Fibroblast of mammary gland (primary cell): ENCODE measurements at regions not wholly inside any gene's neighbourhood (a gene's known extent, or its start where the extent isn't known, plus 50 kb on each side); places are given as distances from the start of the nearest gene placed in this dataset.

Experiments
- DNase-seq: peaks from one replicate; pipeline ENCODE4 v3.0.0-alpha.2; 2010; ENCODE audit warnings: low read depth
- H3K4me3 ChIP-seq: 2 replicates; pipeline ENCODE4 v1.5.1; 2011; ENCODE audit warnings: low read depth, mild to moderate bottlenecking, low read length, moderate library complexity; ENCODE audit not compliant: control insufficient read depth
- TF ChIP-seq, protein P1 (sequence below): conservative IDR thresholded peaks from 2 replicates; pipeline ENCODE4 v1.5.1; 2011; ENCODE audit warnings: low read depth, low read length, inconsistent platforms; ENCODE audit not compliant: control insufficient read depth, insufficient read depth

DNA sequence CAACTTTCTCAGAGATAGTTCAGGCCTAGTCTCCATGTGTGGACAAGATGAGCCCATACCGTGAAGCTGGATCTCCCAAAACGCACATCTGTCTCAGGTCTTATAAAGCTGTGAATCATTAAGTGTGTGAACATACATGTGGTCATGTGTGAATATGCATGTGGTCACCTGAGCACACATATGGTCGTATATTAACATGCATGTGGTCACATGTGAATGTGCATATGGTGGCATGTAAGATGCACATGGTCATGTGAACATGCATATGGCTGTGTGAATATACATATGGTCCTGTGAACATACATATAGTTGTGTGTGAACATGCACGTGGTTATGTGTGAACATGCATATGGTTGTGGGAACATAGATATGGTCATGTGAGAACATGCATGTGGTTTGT is 172.5 kb upstream of the PZP start:
- TF ChIP-seq, protein P1, sequence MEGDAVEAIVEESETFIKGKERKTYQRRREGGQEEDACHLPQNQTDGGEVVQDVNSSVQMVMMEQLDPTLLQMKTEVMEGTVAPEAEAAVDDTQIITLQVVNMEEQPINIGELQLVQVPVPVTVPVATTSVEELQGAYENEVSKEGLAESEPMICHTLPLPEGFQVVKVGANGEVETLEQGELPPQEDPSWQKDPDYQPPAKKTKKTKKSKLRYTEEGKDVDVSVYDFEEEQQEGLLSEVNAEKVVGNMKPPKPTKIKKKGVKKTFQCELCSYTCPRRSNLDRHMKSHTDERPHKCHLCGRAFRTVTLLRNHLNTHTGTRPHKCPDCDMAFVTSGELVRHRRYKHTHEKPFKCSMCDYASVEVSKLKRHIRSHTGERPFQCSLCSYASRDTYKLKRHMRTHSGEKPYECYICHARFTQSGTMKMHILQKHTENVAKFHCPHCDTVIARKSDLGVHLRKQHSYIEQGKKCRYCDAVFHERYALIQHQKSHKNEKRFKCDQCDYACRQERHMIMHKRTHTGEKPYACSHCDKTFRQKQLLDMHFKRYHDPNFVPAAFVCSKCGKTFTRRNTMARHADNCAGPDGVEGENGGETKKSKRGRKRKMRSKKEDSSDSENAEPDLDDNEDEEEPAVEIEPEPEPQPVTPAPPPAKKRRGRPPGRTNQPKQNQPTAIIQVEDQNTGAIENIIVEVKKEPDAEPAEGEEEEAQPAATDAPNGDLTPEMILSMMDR: no peak

DNA sequence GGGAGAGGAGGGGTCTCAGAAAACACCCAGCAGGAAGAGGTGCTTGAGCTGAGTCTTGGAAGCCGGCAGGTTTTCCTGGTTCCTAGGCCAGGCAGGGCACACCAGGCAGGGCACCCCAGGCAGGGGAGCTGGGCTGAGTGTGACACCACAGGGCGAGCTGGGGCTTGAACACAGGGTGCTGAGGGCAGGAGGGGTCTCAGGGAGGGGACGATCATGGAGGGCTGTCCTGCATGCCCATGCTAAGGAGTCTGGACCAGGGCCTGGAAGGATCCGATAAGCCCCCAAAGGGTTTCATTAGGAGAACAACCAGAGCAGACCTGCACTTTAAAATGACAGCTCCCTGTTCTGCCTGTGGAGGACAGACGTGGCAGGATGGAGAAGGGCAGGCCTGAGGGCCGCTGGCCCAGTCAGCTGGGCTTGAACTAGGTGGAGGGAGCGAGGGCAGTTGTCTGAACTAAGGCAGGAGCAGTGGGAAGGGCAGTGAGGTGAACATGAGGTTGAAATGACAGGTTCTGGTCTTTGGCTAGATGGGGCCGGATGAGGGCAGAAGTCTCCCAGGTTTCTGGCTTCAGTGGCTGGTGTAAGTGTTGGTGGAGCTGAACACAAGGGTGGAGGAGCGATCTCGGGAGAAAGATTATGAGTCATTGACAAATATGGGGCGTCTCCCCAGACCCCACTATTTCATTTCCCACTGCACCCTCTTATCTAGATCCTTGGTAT is 171.0 kb upstream of the PZP start:
- TF ChIP-seq, protein P1: no peak
- H3K4me3 ChIP-seq: no peak overlapping the region
- DNase-seq: no peak

More for the DNA sequence above, 172.5 kb upstream of the PZP start:
- no peak for DNase-seq
- no peak overlapping the region for H3K4me3 ChIP-seq

DNA sequence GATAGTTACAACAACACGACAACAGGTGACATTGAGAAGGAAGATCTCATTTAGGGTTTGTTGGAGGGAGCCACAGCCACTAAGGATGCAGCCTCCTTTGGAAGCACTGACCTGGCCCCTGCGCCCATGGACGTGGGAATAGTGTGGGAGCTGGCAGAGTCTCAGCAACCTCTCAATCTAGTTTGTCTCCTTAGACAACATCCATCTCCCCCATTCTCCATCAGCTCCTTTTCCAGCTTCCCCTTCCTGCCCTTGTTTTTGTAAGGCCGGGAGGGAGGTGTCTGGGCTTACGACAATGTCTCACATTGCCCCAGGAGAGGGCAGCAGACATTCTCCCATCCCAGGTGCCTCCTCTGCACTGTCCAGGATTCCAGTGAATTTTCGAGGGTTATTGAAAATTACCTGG is 170.2 kb upstream of the PZP start:
- no peak for DNase-seq
- H3K4me3 ChIP-seq: no peak overlapping the region
- TF ChIP-seq, protein P1: peak; percentile 23

DNA sequence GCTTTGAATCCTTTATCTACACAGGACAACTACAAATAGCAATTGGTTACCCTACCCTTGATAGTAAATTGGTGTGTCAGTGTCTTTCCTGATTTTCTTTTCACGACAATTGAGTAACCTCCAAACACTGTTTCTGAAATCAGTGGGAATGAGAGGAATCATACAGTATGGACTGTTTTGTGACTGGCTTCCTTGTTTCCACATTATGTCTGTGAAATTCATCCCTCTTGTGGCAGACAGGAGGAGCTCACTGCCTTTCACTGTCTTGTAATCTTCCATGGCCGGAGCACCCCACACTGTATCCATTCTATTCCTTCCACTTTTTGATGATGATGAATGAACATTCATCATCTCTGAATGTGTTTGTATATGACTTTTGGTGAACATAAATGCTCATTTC is 164.0 kb upstream of the PZP start:
- DNase-seq: peak; percentile 17
- TF ChIP-seq, protein P1: peak; percentile 33
- H3K4me3 ChIP-seq: no peak overlapping the region

DNA sequence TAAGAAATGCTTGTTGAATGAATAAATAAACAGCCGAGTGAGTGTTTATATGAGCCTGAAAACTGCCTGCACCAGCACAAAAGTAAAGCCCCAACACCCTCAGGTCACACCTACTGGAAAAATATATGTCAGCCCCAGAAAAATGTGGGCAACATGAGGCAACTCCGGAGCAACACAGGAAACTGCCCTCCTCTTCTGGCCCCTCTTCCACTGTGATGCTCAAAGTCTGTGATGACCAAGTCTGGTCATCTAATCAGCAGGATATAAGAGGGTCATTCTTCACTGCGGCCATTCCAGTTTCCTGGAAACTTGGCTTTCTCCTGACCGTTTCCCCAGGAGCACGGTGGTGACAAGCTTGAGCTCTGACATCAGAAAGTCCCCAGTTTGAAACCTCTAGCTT is 159.6 kb upstream of the PZP start:
- DNase-seq: no peak
- TF ChIP-seq, protein P1: no peak
- H3K4me3 ChIP-seq: no peak overlapping the region

DNA sequence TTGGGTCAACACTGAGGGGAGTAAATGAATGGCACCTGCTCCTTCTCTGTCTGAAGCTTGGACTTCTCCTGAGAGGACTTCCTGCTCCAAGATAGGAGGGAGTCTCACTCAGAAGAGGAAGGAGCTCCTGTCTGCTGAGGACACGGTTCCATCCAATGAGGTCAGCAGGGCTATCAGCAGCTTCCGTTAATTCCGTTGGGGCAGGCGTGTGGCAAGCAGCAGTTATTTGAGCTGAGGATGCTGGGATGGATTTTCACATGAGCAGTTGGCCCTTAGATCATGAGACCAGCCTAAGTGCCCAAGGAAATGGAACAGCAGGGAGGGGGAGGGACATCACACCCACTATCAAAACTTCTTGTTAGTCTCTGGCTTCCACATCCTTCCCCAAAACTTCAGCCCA is 159.0 kb upstream of the PZP start:
- TF ChIP-seq, protein P1: no peak
- no peak for DNase-seq
- H3K4me3 ChIP-seq: no peak overlapping the region

DNA sequence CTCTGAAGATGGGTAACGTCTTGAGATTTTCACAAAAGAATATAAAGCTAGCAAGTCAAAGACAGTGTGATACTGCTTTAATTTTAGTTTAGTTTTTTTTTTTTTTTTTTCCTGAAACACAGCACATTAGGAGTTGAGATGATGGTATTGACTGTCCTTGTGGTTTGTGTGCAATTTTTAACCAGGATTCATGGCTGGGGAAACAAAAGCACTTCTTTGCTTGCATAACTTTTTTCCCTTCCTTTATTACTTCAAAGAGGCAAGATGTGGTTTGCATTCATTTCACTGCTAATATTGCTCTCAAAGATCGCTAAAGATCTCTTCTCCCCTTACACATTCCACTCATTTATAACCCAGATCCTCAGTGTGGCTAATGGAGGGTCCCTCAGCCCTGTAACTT is 157.1 kb upstream of the PZP start:
- TF ChIP-seq, protein P1: no peak
- peak; percentile 60 for DNase-seq
- H3K4me3 ChIP-seq: no peak overlapping the region
